SK-N-SH treated with all-trans-retinoic acid at 6 μM for 48 hours (cell line): ENCODE measurements at regions not wholly inside any gene's neighbourhood (a gene's known extent, or its start where the extent isn't known, plus 50 kb on each side); places are given as distances from the start of the nearest gene placed in this dataset.

ENCODE experiments used
- ATAC-seq: fragments of 200-7000 bp; cut with Tn5 transposase; 3 replicates; pipeline ENCODE4 v1.9.1; 2020; ENCODE audit warnings: mild to moderate bottlenecking, moderate library complexity
- ARNTL ChIP-seq: fragments of 450-650 bp; formaldehyde crosslinking; IDR thresholded peaks from 2 replicates; pipeline ENCODE4 v1.5.0; 2020; ENCODE audit warnings: low read depth, mild to moderate bottlenecking, moderate library complexity, borderline replicate concordance
- BACH2 ChIP-seq: fragments of 250-450 bp; sonication (Bioruptor Pico); IDR thresholded peaks from 2 replicates; pipeline ENCODE4 v1.9.0; 2021; ENCODE audit warnings: mild to moderate bottlenecking, borderline replicate concordance
- CREB5 ChIP-seq: fragments of 250-450 bp; sonication (Bioruptor Pico); IDR thresholded peaks from 2 replicates; pipeline ENCODE4 v1.5.1; 2020; ENCODE audit warnings: low read depth, mild to moderate bottlenecking, moderate library complexity
- CSDC2 ChIP-seq: fragments of 250-450 bp; sonication (Bioruptor Pico); IDR thresholded peaks from 2 replicates; pipeline ENCODE4 v1.5.0; 2020; ENCODE audit warnings: mild to moderate bottlenecking, moderate library complexity
- ESRRG ChIP-seq: fragments of 250-450 bp; sonication (Bioruptor Pico); IDR thresholded peaks from 2 replicates; pipeline ENCODE4 v1.6.1; 2021; ENCODE audit warnings: mild to moderate bottlenecking
- GLIS3 ChIP-seq: fragments of 250-450 bp; sonication (Bioruptor Pico); IDR thresholded peaks from 2 replicates; pipeline ENCODE4 v1.5.0; 2020; ENCODE audit warnings: mild to moderate bottlenecking, moderate library complexity
- ISL1 ChIP-seq: fragments of 250-450 bp; sonication (Bioruptor Pico); IDR thresholded peaks from 2 replicates; pipeline ENCODE4 v2.1.2; 2022; ENCODE audit warnings: mild to moderate bottlenecking, moderate library complexity
- POU6F1 ChIP-seq: fragments of 250-450 bp; sonication (Bioruptor Pico); IDR thresholded peaks from 2 replicates; pipeline ENCODE4 v1.8.0; 2021; ENCODE audit warnings: low read depth, mild to moderate bottlenecking, moderate library complexity, borderline replicate concordance
- PPARA ChIP-seq: fragments of 250-450 bp; sonication (Bioruptor Pico); IDR thresholded peaks from 2 replicates; pipeline ENCODE4 v1.5.0; 2020; ENCODE audit warnings: mild to moderate bottlenecking, borderline replicate concordance
- RARB ChIP-seq: fragments of 250-450 bp; sonication (Bioruptor Pico); IDR thresholded peaks from 2 replicates; pipeline ENCODE4 v1.8.0; 2021; ENCODE audit warnings: mild to moderate bottlenecking, moderate library complexity
- SNAI2 ChIP-seq: fragments of 250-450 bp; sonication (Bioruptor Pico); IDR thresholded peaks from 2 replicates; pipeline ENCODE4 v1.5.0; 2020; ENCODE audit warnings: mild to moderate bottlenecking, moderate library complexity
- TCF4 ChIP-seq: fragments of 250-450 bp; sonication (Bioruptor Pico); IDR thresholded peaks from 2 replicates; pipeline ENCODE4 v1.8.0; 2021; ENCODE audit warnings: mild to moderate bottlenecking, moderate library complexity, borderline replicate concordance
- ZC3H10 ChIP-seq: fragments of 250-450 bp; sonication (Bioruptor Pico); IDR thresholded peaks from 2 replicates; pipeline ENCODE4 v1.5.1; 2021; ENCODE audit warnings: mild to moderate bottlenecking, moderate library complexity
- ZFP3 ChIP-seq: fragments of 250-450 bp; sonication (Bioruptor Pico); IDR thresholded peaks from 2 replicates; pipeline ENCODE4 v1.5.0; 2020; ENCODE audit warnings: mild to moderate bottlenecking, moderate library complexity
- ZFP30 ChIP-seq: fragments of 450-650 bp; formaldehyde crosslinking; IDR thresholded peaks from 2 replicates; pipeline ENCODE4 v1.5.0; 2022; ENCODE audit warnings: mild to moderate bottlenecking, moderate library complexity
- ZNF565 ChIP-seq: fragments of 450-650 bp; formaldehyde crosslinking; conservative IDR thresholded peaks from 2 replicates; pipeline ENCODE4 v1.5.0; 2020; ENCODE audit warnings: low read depth, mild to moderate bottlenecking, moderate library complexity
- ZNF70 ChIP-seq: fragments of 450-650 bp; formaldehyde crosslinking; IDR thresholded peaks from 2 replicates; pipeline ENCODE4 v1.5.0; 2020; ENCODE audit warnings: mild to moderate bottlenecking, moderate library complexity
- ZNF8 ChIP-seq: fragments of 450-650 bp; formaldehyde crosslinking; IDR thresholded peaks from 2 replicates; pipeline ENCODE4 v1.5.0; 2020; ENCODE audit warnings: mild to moderate bottlenecking, moderate library complexity
- TF ChIP-seq, protein P1 (sequence below): fragments of 250-450 bp; sonication (Bioruptor Pico); IDR thresholded peaks from 2 replicates; pipeline ENCODE4 v1.5.1; 2021; ENCODE audit warnings: mild to moderate bottlenecking, moderate library complexity
- TF ChIP-seq, protein P2 (sequence below): fragments of 250-450 bp; sonication (Bioruptor Pico); IDR thresholded peaks from 2 replicates; pipeline ENCODE4 v1.8.0; 2020; ENCODE audit warnings: mild to moderate bottlenecking, moderate library complexity, borderline replicate concordance

DNA sequence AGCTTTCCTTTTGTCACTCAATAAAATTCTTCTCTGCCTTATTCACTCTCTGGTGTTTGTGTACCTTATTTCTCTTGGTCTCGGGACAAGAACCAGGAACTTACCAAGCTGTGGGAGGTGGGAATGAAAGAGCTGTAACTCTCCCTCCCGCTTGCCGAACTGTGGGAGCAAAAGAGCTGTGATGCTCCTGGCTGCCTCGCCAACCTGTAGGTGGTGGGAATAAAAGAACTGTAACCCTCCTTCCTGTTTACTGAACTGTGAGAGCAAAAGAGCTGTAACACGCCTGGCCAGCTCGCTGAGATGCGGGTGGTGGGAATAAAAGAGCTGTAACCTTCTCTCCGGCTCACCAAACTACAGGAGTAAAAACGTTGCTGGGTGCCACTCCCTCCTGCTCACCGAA, 314.1 kb upstream of the LRIG3 start:
- TF ChIP-seq RARB (no peak), POU6F1 (CRISPR knock-in tag) (no peak), ZNF70 (CRISPR knock-in tag) (no peak), ZFP3 (CRISPR knock-in tag) (no peak), CSDC2 (CRISPR knock-in tag) (no peak)
- TF ChIP-seq, protein P1, sequence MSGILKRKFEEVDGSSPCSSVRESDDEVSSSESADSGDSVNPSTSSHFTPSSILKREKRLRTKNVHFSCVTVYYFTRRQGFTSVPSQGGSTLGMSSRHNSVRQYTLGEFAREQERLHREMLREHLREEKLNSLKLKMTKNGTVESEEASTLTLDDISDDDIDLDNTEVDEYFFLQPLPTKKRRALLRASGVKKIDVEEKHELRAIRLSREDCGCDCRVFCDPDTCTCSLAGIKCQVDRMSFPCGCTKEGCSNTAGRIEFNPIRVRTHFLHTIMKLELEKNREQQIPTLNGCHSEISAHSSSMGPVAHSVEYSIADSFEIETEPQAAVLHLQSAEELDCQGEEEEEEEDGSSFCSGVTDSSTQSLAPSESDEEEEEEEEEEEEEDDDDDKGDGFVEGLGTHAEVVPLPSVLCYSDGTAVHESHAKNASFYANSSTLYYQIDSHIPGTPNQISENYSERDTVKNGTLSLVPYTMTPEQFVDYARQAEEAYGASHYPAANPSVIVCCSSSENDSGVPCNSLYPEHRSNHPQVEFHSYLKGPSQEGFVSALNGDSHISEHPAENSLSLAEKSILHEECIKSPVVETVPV (CRISPR knock-in tag): no peak
- no peak for ATAC-seq

DNA sequence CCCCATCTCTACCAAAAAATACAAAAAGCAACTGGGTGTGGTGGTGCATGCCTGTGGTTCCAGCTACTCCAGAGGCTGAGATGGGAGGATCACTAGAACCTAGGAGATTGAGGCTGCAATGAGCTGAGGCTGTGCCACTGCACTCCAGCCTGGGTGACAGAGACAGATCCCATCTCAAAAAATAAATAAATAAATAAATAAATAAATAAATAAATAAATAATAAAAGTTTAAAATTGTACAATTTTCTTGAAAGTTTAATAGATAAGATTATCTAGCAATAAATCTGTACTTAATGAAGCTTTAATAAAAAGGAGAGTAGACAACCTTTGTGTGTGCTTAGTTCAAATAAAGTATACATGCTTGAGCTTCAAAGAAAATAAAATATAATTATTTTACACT, 310.0 kb upstream of the LRIG3 start:
- TF ChIP-seq CREB5: no peak
- TF ChIP-seq, all 23 proteins: peak for 0
- ATAC-seq: no peak

DNA sequence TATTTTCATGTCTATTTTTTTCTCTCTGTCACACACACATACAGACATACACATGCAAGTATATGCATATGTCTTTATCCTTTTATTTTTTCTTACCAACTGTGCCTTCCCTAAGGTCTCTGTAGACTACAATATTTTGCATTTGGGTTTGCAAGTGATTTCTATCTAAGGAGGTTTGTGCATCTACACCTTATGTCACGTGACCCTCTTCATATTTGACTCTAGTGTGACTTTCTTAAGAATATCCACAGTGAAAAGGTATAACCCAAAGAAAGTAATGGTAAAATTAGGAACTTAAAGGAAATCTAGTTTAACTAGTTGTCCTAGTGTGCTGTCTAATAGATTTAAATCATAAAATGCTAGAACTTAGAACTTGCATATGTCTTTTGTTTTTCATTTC, 298.8 kb upstream of the LRIG3 start:
- ATAC-seq: no peak
- TF ChIP-seq, protein P2, sequence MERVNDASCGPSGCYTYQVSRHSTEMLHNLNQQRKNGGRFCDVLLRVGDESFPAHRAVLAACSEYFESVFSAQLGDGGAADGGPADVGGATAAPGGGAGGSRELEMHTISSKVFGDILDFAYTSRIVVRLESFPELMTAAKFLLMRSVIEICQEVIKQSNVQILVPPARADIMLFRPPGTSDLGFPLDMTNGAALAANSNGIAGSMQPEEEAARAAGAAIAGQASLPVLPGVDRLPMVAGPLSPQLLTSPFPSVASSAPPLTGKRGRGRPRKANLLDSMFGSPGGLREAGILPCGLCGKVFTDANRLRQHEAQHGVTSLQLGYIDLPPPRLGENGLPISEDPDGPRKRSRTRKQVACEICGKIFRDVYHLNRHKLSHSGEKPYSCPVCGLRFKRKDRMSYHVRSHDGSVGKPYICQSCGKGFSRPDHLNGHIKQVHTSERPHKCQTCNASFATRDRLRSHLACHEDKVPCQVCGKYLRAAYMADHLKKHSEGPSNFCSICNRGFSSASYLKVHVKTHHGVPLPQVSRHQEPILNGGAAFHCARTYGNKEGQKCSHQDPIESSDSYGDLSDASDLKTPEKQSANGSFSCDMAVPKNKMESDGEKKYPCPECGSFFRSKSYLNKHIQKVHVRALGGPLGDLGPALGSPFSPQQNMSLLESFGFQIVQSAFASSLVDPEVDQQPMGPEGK: no peak

- ATAC-seq: no peak
- TF ChIP-seq ZC3H10 (no peak), ESRRG (no peak), TCF4 (CRISPR knock-in tag) (no peak), SNAI2 (no peak), ZFP30 (no peak), ARNTL (CRISPR knock-in tag) (no peak), CSDC2 (CRISPR knock-in tag) (no peak), ZNF8 (CRISPR knock-in tag) (no peak), BACH2 (no peak), ISL1 (CRISPR knock-in tag) (no peak), PPARA (no peak), POU6F1 (CRISPR knock-in tag) (no peak), RARB (no peak), ZNF565 (CRISPR knock-in tag) (no peak), GLIS3 (CRISPR knock-in tag) (no peak)
Measured at GRCh38 chr12:59196989-59197388, 276.7 kb upstream of the LRIG3 start.

DNA sequence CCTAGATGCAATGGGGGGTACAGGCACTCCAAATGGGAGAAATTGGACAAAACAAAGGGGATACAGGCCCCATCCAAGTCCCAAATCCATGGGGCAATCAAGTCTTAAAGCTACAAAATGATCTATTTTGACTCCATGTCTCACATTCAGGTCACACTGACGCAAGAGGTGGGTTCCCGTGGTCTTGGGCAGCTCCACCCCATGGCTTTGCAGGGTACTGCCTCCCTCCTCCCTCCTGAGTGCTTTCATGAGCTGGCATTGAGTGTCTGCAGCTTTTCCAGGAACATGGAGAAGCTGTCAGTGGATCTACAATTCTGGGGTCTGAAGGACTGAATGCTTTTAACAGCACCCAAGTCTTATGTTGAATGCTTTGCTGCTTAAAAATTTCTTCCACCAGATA, 274.5 kb upstream of the LRIG3 start:
- ATAC-seq: no peak
- TF ChIP-seq ARNTL (CRISPR knock-in tag) (no peak), ZNF8 (CRISPR knock-in tag) (no peak), SNAI2 (no peak)
